ENCODE measurements at regions not wholly inside any gene's neighbourhood (a gene's known extent, or its start where the extent isn't known, plus 50 kb on each side); places are given as distances from the start of the nearest gene placed in this dataset.
"Not testable (repeated sequence)": the region's sequence is repeated elsewhere in the genome, so short reads cannot be mapped to it uniquely, and the experiment has no call there.

- no peak for DNase-seq
- H3K4me1 Mint-ChIP-seq, result no peaks in the 10 kb centered on the region
- Histone ChIP-seq H3K27me3 (ENCODE audit: control insufficient read depth, insufficient read depth, low read length, poor library complexity, severe bottlenecking) (no peaks in the 10 kb centered on the region), H3K9ac (ENCODE audit: extremely low read depth, low read length, poor library complexity, severe bottlenecking) (no peak overlapping the region), H3K4me1 (ENCODE audit: control insufficient read depth, insufficient read depth, low read length) (no peaks in the 10 kb centered on the region), H3K4me3 (ENCODE audit: low read length) (no peak overlapping the region), H3K27ac (ENCODE audit: low read depth, low read length) (no peak overlapping the region), H3K9me3 (ENCODE audit: control insufficient read depth, low read length) (no peaks in the 10 kb centered on the region), H3K36me3 (ENCODE audit: control insufficient read depth, insufficient read depth, low read length) (no peaks in the 10 kb centered on the region)
- H3K36me3 Mint-ChIP-seq (ENCODE audit: low read depth), result no peaks in the 10 kb centered on the region
- no peak for TF ChIP-seq CTCF (conservative IDR thresholded peaks at IDR 0.05)
- H3K9me3 Mint-ChIP-seq, result no peaks in the 10 kb centered on the region
- no peaks in the 10 kb centered on the region for H3K27me3 Mint-ChIP-seq (ENCODE audit: insufficient read depth)
- H3K4me3 Mint-ChIP-seq, result no peak overlapping the region
- WGBS, 2 experiments (ENCODE audit: insufficient coverage in 1 of 2, insufficient read length in 1 of 2), result 82 to 93% methylated on average over 3 of the region's 3 CpGs
- H3K27ac Mint-ChIP-seq, result no peak overlapping the region
Measured at GRCh38 chr10:114749014-114749413, 72.6 kb upstream of the FHIP2A start.

GRCh38 chr10:114749510-114749909 is 72.1 kb upstream of the FHIP2A start:
- Histone ChIP-seq H3K4me1 (ENCODE audit: control insufficient read depth, insufficient read depth, low read length) (no peaks in the 10 kb centered on the region), H3K4me3 (ENCODE audit: low read length) (no peak overlapping the region), H3K27me3 (ENCODE audit: control insufficient read depth, insufficient read depth, low read length, poor library complexity, severe bottlenecking) (no peaks in the 10 kb centered on the region), H3K9ac (ENCODE audit: extremely low read depth, low read length, poor library complexity, severe bottlenecking) (no peak overlapping the region), H3K36me3 (ENCODE audit: control insufficient read depth, insufficient read depth, low read length) (no peaks in the 10 kb centered on the region), H3K27ac (ENCODE audit: low read depth, low read length) (no peak overlapping the region), H3K9me3 (ENCODE audit: control insufficient read depth, low read length) (no peaks in the 10 kb centered on the region)
- TF ChIP-seq CTCF (conservative IDR thresholded peaks at IDR 0.05), result no peak
- Mint-ChIP-seq H3K36me3 (ENCODE audit: low read depth) (no peaks in the 10 kb centered on the region), H3K4me3 (no peak overlapping the region), H3K27me3 (ENCODE audit: insufficient read depth) (no peaks in the 10 kb centered on the region), H3K9me3 (no peaks in the 10 kb centered on the region), H3K4me1 (no peaks in the 10 kb centered on the region), H3K27ac (no peak overlapping the region)
- 85 to 92% methylated on average over 6 of the region's 6 CpGs for WGBS, 2 experiments (ENCODE audit: insufficient coverage in 1 of 2, insufficient read length in 1 of 2)
- no peak for DNase-seq

- Histone ChIP-seq H3K36me3 (ENCODE audit: control insufficient read depth, insufficient read depth, low read length) (no peaks in the 10 kb centered on the region), H3K27me3 (ENCODE audit: control insufficient read depth, insufficient read depth, low read length, poor library complexity, severe bottlenecking) (no peaks in the 10 kb centered on the region), H3K9me3 (ENCODE audit: control insufficient read depth, low read length) (no peaks in the 10 kb centered on the region), H3K4me3 (ENCODE audit: low read length) (no peak overlapping the region), H3K9ac (ENCODE audit: extremely low read depth, low read length, poor library complexity, severe bottlenecking) (no peak overlapping the region), H3K27ac (ENCODE audit: low read depth, low read length) (no peak overlapping the region), H3K4me1 (ENCODE audit: control insufficient read depth, insufficient read depth, low read length) (no peaks in the 10 kb centered on the region)
- Mint-ChIP-seq H3K4me3 (no peak overlapping the region), H3K9me3 (no peaks in the 10 kb centered on the region), H3K4me1 (no peaks in the 10 kb centered on the region), H3K27ac (no peak overlapping the region), H3K36me3 (ENCODE audit: low read depth) (no peaks in the 10 kb centered on the region), H3K27me3 (ENCODE audit: insufficient read depth) (no peaks in the 10 kb centered on the region)
- no peak for DNase-seq
- 86 to 91% methylated on average over 1 to 3 of the region's 3 CpGs for WGBS, 2 experiments (ENCODE audit: insufficient coverage in 1 of 2, insufficient read length in 1 of 2)
- no peak for TF ChIP-seq CTCF (conservative IDR thresholded peaks at IDR 0.05)
Measured at GRCh38 chr10:114751856-114752255, 69.7 kb upstream of the FHIP2A start.

- H3K4me3 Mint-ChIP-seq; H3K27me3 Mint-ChIP-seq (ENCODE audit: insufficient read depth); H3K27me3 ChIP-seq (ENCODE audit: control insufficient read depth, insufficient read depth, low read length, poor library complexity, severe bottlenecking); H3K27ac ChIP-seq (ENCODE audit: low read depth, low read length); DNase-seq; H3K36me3 Mint-ChIP-seq (ENCODE audit: low read depth); H3K4me1 ChIP-seq (ENCODE audit: control insufficient read depth, insufficient read depth, low read length); H3K9me3 Mint-ChIP-seq; H3K36me3 ChIP-seq (ENCODE audit: control insufficient read depth, insufficient read depth, low read length); H3K27ac Mint-ChIP-seq; H3K4me1 Mint-ChIP-seq; H3K9ac ChIP-seq (ENCODE audit: extremely low read depth, low read length, poor library complexity, severe bottlenecking); H3K9me3 ChIP-seq (ENCODE audit: control insufficient read depth, low read length); H3K4me3 ChIP-seq (ENCODE audit: low read length): not testable (repeated sequence)
- 86 to 92% methylated on average over 1 of the region's 1 CpG for WGBS, 2 experiments (ENCODE audit: insufficient coverage in 1 of 2, insufficient read length in 1 of 2)
Measured at GRCh38 chr10:114752570-114752969, 69.0 kb upstream of the FHIP2A start.

Data from endodermal cell (in vitro differentiated cells).